NB4 (cell line): ENCODE measurements at regions not wholly inside any gene's neighbourhood (a gene's known extent, or its start where the extent isn't known, plus 50 kb on each side); places are given as distances from the start of the nearest gene placed in this dataset.

Source experiments
- CTCF ChIP-seq: IDR thresholded peaks from one replicate; pipeline ENCODE4 v1.5.1; 2012; ENCODE audit warnings: low read depth, low read length
- MYC ChIP-seq: IDR thresholded peaks from 2 replicates; pipeline ENCODE4 v1.6.1; 2011; ENCODE audit warnings: low read depth, low read length
- POLR2A ChIP-seq: IDR thresholded peaks from 2 replicates; pipeline ENCODE4 v1.6.1; 2011; ENCODE audit warnings: mild to moderate bottlenecking; ENCODE audit not compliant: insufficient read length; ENCODE audit errors: extremely low read depth
- TF ChIP-seq, protein P1 (sequence below): IDR thresholded peaks from 2 replicates; pipeline ENCODE4 v1.6.1; 2011; ENCODE audit warnings: low read depth, low read length

DNA sequence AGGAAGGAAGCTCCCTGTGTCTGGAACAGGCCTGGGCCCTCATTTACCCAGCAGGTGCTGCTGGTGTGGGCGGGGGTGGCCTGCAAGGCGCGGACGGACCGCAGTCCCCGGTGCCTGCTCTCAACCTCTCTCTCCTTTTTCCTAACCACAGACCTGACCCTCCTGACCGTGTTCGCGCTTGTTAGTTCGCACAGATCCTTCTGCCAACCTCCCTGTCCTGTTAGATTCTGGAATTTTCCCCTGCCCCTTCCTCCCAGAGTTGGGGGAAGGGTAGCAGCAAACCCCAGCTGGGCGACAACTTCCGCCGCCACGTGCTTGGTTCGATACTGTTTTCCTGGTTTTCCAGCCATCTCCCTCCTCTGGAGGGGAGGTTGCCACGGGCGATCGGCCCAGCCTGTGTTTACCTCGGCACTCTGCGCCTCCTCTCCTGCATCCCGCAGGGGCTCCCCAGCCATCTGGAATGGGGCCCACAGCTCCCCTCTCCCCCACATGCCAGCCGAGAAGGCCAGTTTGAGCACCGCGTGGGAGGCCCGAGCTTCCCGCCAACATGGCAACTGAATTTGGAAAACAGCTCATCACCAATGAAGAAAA is 70.8 kb upstream of the UNC5A start:
- TF ChIP-seq POLR2A, result no peak
- TF ChIP-seq, protein P1, sequence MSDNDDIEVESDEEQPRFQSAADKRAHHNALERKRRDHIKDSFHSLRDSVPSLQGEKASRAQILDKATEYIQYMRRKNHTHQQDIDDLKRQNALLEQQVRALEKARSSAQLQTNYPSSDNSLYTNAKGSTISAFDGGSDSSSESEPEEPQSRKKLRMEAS, result no peak
- TF ChIP-seq CTCF, result no peak
- no peak for TF ChIP-seq MYC
